ENCODE measurements at regions not wholly inside any gene's neighbourhood (a gene's known extent, or its start where the extent isn't known, plus 50 kb on each side); places are given as distances from the start of the nearest gene placed in this dataset.
"Not testable (repeated sequence)": the region's sequence is repeated elsewhere in the genome, so short reads cannot be mapped to it uniquely, and the experiment has no call there.

- DNase-seq (ENCODE audit: extremely low read depth, low read depth), result no peak
Measured at GRCh38 chr7:97372882-97373281, 255.4 kb downstream of the SDHAF3 start.

- DNase-seq (ENCODE audit: extremely low read depth, low read depth), result no peak
Measured at GRCh38 chr7:97373736-97374135, 256.2 kb downstream of the SDHAF3 start.

GRCh38 chr7:97377713-97378112 lies 260.2 kb downstream of the SDHAF3 start:
- DNase-seq (ENCODE audit: extremely low read depth, low read depth), result no peak

- no peak for DNase-seq (ENCODE audit: extremely low read depth, low read depth)
Measured at GRCh38 chr7:97381815-97382554, 264.5 kb downstream of the SDHAF3 start.

- no peak for DNase-seq (ENCODE audit: extremely low read depth, low read depth)
Measured at GRCh38 chr7:97390052-97390451, 272.6 kb downstream of the SDHAF3 start.

GRCh38 chr7:97390915-97391593 lies 273.6 kb downstream of the SDHAF3 start:
- DNase-seq (ENCODE audit: extremely low read depth, low read depth), result no peak

GRCh38 chr7:97401398-97401797 lies 283.9 kb downstream of the SDHAF3 start:
- no peak for DNase-seq (ENCODE audit: extremely low read depth, low read depth)

- no peak for DNase-seq (ENCODE audit: extremely low read depth, low read depth)
Measured at GRCh38 chr7:97405835-97406234, 288.3 kb downstream of the SDHAF3 start.

GRCh38 chr7:97407106-97407505 lies 289.6 kb downstream of the SDHAF3 start:
- DNase-seq (ENCODE audit: extremely low read depth, low read depth), result no peak

- DNase-seq (ENCODE audit: extremely low read depth, low read depth), result no peak
Measured at GRCh38 chr7:97409346-97409745, 291.8 kb downstream of the SDHAF3 start.

GRCh38 chr7:97418312-97418711 lies 300.8 kb downstream of the SDHAF3 start:
- no peak for DNase-seq (ENCODE audit: extremely low read depth, low read depth)

- DNase-seq (ENCODE audit: extremely low read depth, low read depth), result no peak
Measured at GRCh38 chr7:97419898-97420297, 302.4 kb downstream of the SDHAF3 start.

- DNase-seq (ENCODE audit: extremely low read depth, low read depth), result no peak
Measured at GRCh38 chr7:97421307-97421930, 303.9 kb downstream of the SDHAF3 start.

- no peak for DNase-seq (ENCODE audit: extremely low read depth, low read depth)
Measured at GRCh38 chr7:97422046-97422445, 304.5 kb downstream of the SDHAF3 start.

- no peak for DNase-seq (ENCODE audit: extremely low read depth, low read depth)
Measured at GRCh38 chr7:97430006-97430405, 301.9 kb upstream of the TAC1 start.

GRCh38 chr7:97439637-97440214 lies 292.2 kb upstream of the TAC1 start:
- no peak for DNase-seq (ENCODE audit: extremely low read depth, low read depth)

- DNase-seq (ENCODE audit: extremely low read depth, low read depth), result no peak
Measured at GRCh38 chr7:97446361-97446760, 285.5 kb upstream of the TAC1 start.

- DNase-seq (ENCODE audit: extremely low read depth, low read depth), result not testable (repeated sequence)
Measured at GRCh38 chr7:97449448-97449847, 282.4 kb upstream of the TAC1 start.

- DNase-seq (ENCODE audit: extremely low read depth, low read depth), result no peak
Measured at GRCh38 chr7:97450516-97450915, 281.4 kb upstream of the TAC1 start.

GRCh38 chr7:97454636-97455035 lies 277.2 kb upstream of the TAC1 start:
- DNase-seq (ENCODE audit: extremely low read depth, low read depth), result no peak

- no peak for DNase-seq (ENCODE audit: extremely low read depth, low read depth)
Measured at GRCh38 chr7:97457054-97457453, 274.8 kb upstream of the TAC1 start.

- DNase-seq (ENCODE audit: extremely low read depth, low read depth), result peak; percentile 20
Measured at GRCh38 chr7:97460433-97460832, 271.5 kb upstream of the TAC1 start.
